GM12874 (cell line): ENCODE measurements at regions not wholly inside any gene's neighbourhood (a gene's known extent, or its start where the extent isn't known, plus 50 kb on each side); places are given as distances from the start of the nearest gene placed in this dataset.

Experiments
- TF ChIP-seq, protein P1 (sequence below): IDR thresholded peaks from 2 replicates; pipeline ENCODE4 v1.5.1; 2011; ENCODE audit warnings: low read depth, mild to moderate bottlenecking, control low read depth, low read length, moderate library complexity; ENCODE audit not compliant: insufficient read depth

- TF ChIP-seq, protein P1, sequence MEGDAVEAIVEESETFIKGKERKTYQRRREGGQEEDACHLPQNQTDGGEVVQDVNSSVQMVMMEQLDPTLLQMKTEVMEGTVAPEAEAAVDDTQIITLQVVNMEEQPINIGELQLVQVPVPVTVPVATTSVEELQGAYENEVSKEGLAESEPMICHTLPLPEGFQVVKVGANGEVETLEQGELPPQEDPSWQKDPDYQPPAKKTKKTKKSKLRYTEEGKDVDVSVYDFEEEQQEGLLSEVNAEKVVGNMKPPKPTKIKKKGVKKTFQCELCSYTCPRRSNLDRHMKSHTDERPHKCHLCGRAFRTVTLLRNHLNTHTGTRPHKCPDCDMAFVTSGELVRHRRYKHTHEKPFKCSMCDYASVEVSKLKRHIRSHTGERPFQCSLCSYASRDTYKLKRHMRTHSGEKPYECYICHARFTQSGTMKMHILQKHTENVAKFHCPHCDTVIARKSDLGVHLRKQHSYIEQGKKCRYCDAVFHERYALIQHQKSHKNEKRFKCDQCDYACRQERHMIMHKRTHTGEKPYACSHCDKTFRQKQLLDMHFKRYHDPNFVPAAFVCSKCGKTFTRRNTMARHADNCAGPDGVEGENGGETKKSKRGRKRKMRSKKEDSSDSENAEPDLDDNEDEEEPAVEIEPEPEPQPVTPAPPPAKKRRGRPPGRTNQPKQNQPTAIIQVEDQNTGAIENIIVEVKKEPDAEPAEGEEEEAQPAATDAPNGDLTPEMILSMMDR = no peak
Observed at GRCh38 chr7:145169908-145170307, 334.1 kb upstream of the TPK1 start.

GRCh38 chr7:145168879-145169278 is 333.0 kb upstream of the TPK1 start:
- TF ChIP-seq, protein P1 = no peak

DNA sequence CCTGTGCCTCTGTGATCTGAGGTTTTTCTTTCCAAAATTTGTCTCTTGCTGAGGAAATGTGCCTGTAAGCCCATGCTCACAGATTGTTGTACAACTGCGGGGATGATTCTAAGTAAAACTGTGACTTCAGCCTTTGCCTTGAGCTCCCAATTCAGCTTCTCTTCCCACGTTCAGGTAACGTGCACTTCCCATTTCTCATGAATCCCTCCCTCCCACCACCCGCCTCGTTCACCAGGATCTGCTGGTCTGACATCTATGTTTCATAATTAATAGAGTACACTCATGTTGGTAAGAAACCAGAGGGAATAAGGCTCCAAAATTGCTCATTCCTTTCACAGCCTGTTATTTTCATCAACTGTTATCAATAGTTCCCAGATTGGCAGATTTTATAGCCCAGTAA is 332.6 kb upstream of the TPK1 start:
- TF ChIP-seq, protein P1 = no peak

GRCh38 chr7:145156834-145157233 is 321.0 kb upstream of the TPK1 start:
- TF ChIP-seq, protein P1 = no peak

GRCh38 chr7:145152589-145152988 is 316.7 kb upstream of the TPK1 start:
- TF ChIP-seq, protein P1 = no peak

- TF ChIP-seq, protein P1 = no peak
Observed at GRCh38 chr7:145151676-145152075, 315.8 kb upstream of the TPK1 start.

DNA sequence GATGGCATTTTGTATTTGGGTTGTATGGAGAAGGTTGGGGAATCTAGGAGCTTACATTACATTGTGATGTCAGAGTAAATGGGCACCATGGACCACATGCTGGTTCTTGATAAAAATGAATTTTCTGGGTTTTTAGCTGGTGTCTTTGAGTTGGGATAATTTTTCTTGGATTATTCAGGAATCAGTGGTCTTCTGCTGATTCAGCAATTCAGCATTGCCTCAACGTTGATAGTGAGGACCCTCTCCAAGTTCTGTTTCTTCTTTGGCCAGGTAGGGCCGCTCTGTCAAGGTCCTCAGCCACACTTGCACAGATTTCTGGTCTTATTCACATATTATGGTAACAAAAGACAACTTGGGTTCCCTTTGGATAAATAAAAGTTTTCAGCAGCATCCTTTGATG is 312.0 kb upstream of the TPK1 start:
- TF ChIP-seq, protein P1 = no peak

DNA sequence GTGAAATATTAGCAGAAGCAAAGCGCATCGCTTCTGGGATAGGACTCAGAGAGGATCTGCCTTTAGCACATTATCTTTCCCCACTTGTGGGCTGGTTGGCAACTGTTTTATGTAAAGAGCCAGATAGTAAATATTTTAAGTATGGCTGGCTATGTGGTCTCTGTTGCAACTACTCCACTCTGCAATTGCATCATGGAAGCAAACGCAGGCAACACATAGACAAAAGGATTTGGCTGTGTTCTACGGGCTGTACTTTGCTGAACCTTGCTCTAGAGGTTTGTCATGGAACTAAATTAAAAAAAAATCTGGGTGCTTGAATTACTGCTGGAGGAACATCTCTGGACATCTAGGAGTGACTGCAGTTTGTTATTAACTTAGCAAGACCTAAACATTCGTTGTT is 307.8 kb upstream of the TPK1 start:
- TF ChIP-seq, protein P1 = no peak
